Parathyroid adenoma (tissue), 2 donors: ENCODE measurements at regions not wholly inside any gene's neighbourhood (a gene's known extent, or its start where the extent isn't known, plus 50 kb on each side); places are given as distances from the start of the nearest gene placed in this dataset.
"Not testable (repeated sequence)": the region's sequence is repeated elsewhere in the genome, so short reads cannot be mapped to it uniquely, and the experiment has no call there.

ENCODE experiments used
- H2AFZ ChIP-seq: fragments of 300-600 bp; sonication (generic); one replicate; pipeline ENCODE4 v1.7.0; 2017; ENCODE audit warnings: antibody characterized with exemption, mild to moderate bottlenecking
- H3K27ac ChIP-seq: fragments of 300-600 bp; sonication (generic); one replicate; pipeline ENCODE4 v1.7.0; 2017
- H3K27me3 ChIP-seq: fragments of 300-600 bp; sonication (generic); one replicate; pipeline ENCODE4 v1.7.0; 2017; ENCODE audit warnings: low read length; ENCODE audit not compliant: control insufficient read depth, insufficient read depth
- H3K36me3 ChIP-seq: fragments of 300-600 bp; sonication (generic); one replicate; pipeline ENCODE4 v1.7.0; 2017; ENCODE audit warnings: low read length; ENCODE audit not compliant: control insufficient read depth, insufficient read depth
- H3K4me1 ChIP-seq: fragments of 300-600 bp; sonication (generic); one replicate; pipeline ENCODE4 v1.7.0; 2017; ENCODE audit warnings: control low read depth
- H3K4me2 ChIP-seq: fragments of 300-600 bp; sonication (generic); one replicate; pipeline ENCODE4 v1.7.0; 2017; ENCODE audit warnings: low read length
- H3K4me3 ChIP-seq: fragments of 300-600 bp; sonication (generic); one replicate; pipeline ENCODE4 v1.7.0; 2017; ENCODE audit warnings: low read depth, low read length
- H3K79me2 ChIP-seq: fragments of 300-600 bp; sonication (generic); one replicate; pipeline ENCODE4 v1.7.0; 2017; ENCODE audit warnings: control low read depth
- H3K9ac ChIP-seq: fragments of 300-600 bp; sonication (generic); one replicate; pipeline ENCODE4 v1.7.0; 2017; ENCODE audit warnings: mild to moderate bottlenecking
- H3K9me3 ChIP-seq: fragments of 300-600 bp; sonication (generic); one replicate; pipeline ENCODE4 v1.7.0; 2017; ENCODE audit warnings: low read length; ENCODE audit not compliant: control insufficient read depth
- TF ChIP-seq, protein P1 (sequence below): fragments of 300-600 bp; sonication (generic); IDR thresholded peaks from one replicate; pipeline ENCODE4 v1.7.0; 2017; ENCODE audit warnings: antibody characterized with exemption, mild to moderate bottlenecking
- donor health status: primary hyperparathyroidism.

DNA sequence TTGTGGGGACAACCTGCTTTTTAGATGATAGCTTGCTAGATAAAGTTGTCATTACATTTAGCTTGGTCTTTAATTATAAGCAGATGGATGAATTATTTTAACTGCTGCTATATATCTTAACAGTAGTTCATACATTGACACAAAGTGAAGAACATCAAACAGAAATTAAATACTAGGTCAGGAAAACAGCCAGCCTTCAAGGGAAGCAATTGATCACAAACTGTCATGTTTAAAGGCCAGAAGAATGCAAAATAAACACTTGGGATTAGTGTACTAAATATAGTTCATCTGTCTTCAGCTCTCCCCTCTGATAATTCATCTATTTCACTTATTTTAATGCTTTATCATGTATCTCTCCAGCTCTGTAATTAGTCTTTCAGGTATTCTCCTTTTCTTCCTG is 225.1 kb upstream of the FERMT1 start:
- no peaks in the 10 kb centered on the region for H3K9me3 ChIP-seq
- H3K4me1 ChIP-seq: no peaks in the 10 kb centered on the region
- H3K27me3 ChIP-seq: no peaks in the 10 kb centered on the region
- H3K79me2 ChIP-seq: no peaks in the 10 kb centered on the region
- H3K27ac ChIP-seq: no peak overlapping the region
- no peaks in the 10 kb centered on the region for H3K36me3 ChIP-seq
- H2AFZ ChIP-seq: no peak overlapping the region
- TF ChIP-seq, protein P1, sequence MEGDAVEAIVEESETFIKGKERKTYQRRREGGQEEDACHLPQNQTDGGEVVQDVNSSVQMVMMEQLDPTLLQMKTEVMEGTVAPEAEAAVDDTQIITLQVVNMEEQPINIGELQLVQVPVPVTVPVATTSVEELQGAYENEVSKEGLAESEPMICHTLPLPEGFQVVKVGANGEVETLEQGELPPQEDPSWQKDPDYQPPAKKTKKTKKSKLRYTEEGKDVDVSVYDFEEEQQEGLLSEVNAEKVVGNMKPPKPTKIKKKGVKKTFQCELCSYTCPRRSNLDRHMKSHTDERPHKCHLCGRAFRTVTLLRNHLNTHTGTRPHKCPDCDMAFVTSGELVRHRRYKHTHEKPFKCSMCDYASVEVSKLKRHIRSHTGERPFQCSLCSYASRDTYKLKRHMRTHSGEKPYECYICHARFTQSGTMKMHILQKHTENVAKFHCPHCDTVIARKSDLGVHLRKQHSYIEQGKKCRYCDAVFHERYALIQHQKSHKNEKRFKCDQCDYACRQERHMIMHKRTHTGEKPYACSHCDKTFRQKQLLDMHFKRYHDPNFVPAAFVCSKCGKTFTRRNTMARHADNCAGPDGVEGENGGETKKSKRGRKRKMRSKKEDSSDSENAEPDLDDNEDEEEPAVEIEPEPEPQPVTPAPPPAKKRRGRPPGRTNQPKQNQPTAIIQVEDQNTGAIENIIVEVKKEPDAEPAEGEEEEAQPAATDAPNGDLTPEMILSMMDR: no peak
- H3K4me2 ChIP-seq: no peak overlapping the region
- H3K9ac ChIP-seq: no peak overlapping the region
- no peak overlapping the region for H3K4me3 ChIP-seq

DNA sequence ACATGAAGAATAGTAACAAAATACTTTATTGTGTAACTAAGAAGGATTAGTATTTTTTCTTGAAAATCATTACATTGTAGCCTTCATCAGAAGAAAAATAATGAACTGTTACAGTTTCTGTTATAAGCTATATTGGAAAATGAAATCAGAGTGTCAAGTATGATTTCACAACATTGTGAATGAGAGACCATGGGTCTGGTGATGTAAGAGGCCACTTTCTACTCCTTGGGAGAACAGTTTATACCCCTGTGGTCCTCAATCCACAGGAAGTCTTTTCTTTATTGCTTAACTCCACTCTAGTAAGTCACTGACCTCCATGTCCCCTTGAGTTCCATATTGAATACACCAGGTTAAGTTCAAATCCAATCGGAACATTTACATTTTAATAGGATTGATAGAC is 218.7 kb upstream of the FERMT1 start:
- Histone ChIP-seq H3K36me3 (no peaks in the 10 kb centered on the region), H3K4me3 (no peak overlapping the region), H3K4me2 (no peak overlapping the region), H3K9ac (no peak overlapping the region), H3K79me2 (no peaks in the 10 kb centered on the region), H3K27ac (no peak overlapping the region), H3K4me1 (no peaks in the 10 kb centered on the region), H3K9me3 (no peaks in the 10 kb centered on the region), H2AFZ (no peak overlapping the region), H3K27me3 (no peaks in the 10 kb centered on the region)
- TF ChIP-seq, protein P1: no peak

DNA sequence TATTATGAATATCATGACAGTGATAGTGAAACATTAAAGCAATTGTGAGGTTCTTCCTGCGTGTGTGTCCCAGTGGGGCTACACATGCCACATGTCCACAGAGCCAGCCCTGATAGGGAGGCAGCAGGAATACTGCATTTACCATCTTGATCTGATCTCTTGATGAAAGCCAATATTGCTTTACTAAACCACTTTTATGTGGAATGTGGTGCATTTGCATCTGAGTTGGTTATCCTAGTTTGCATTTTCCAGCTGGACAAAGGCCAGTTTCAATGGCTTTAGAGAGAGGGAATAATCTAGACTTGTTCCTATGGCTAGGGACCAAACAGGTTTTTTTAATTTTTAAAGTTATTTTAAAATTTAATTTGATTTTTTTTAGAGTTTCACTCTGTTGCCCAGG is 216.3 kb upstream of the FERMT1 start:
- Histone ChIP-seq H3K79me2 (no peaks in the 10 kb centered on the region), H3K9me3 (no peaks in the 10 kb centered on the region), H3K9ac (no peak overlapping the region), H3K36me3 (no peaks in the 10 kb centered on the region), H3K27me3 (no peaks in the 10 kb centered on the region), H3K4me2 (no peak overlapping the region), H3K4me3 (no peak overlapping the region), H3K27ac (no peak overlapping the region), H3K4me1 (no peaks in the 10 kb centered on the region), H2AFZ (no peak overlapping the region)
- TF ChIP-seq, protein P1: no peak

DNA sequence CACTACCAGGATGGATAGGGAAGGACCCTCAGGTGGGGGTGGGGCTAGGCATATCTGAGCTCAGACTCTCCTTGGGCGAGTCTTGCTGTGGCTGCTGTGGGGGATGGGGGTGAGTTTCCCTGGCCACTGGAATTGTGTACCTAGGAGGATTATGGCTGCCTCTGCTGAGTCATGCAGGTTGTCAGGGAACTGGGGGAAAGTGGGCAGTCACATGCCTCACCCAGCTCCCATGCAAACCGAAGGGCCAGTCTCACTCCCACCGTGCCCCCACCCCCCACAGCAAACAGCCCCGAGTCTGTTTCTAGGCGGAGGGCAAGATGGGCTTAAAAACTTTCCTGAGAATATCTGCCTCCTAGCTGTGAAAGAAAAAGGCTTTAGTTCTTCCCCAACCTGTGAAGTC is 210.3 kb upstream of the FERMT1 start:
- no peaks in the 10 kb centered on the region for H3K4me1 ChIP-seq
- no peaks in the 10 kb centered on the region for H3K27me3 ChIP-seq
- H3K79me2 ChIP-seq: no peaks in the 10 kb centered on the region
- H3K9me3 ChIP-seq: no peaks in the 10 kb centered on the region
- TF ChIP-seq, protein P1: no peak
- no peak overlapping the region for H3K27ac ChIP-seq
- no peak overlapping the region for H3K9ac ChIP-seq
- H3K4me2 ChIP-seq: no peak overlapping the region
- H3K36me3 ChIP-seq: no peaks in the 10 kb centered on the region
- H3K4me3 ChIP-seq: no peak overlapping the region
- H2AFZ ChIP-seq: no peak overlapping the region

DNA sequence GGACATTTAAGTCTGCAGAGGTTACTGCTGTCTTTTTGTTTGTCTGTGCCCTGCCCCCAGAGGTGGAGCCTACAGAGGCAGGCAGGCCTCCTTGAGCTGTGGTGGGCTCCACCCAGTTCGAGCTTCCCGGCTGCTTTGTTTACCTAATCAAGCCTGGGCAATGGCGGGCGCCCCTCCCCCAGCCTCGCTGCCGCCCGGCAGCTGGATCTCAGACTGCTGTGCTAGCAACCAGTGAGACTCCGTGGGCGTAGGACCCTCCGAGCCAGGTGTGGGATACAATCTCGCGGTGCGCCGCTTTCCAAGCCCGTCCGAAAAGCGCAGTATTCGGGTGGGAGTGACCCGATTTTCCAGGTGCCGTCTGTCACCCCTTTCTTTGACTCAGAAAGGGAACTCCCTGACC is 198.4 kb upstream of the FERMT1 start:
- H3K4me2 ChIP-seq, H3K4me3 ChIP-seq, H3K9me3 ChIP-seq, H3K4me1 ChIP-seq, H3K27ac ChIP-seq, H3K79me2 ChIP-seq, H3K36me3 ChIP-seq, H3K9ac ChIP-seq, H3K27me3 ChIP-seq, H2AFZ ChIP-seq: not testable (repeated sequence)
